K562 (cell line): ENCODE measurements at regions not wholly inside any gene's neighbourhood (a gene's known extent, or its start where the extent isn't known, plus 50 kb on each side); places are given as distances from the start of the nearest gene placed in this dataset.

Source experiments
- ARID1B ChIP-seq: fragments of 450-650 bp; IDR thresholded peaks from 2 replicates; pipeline ENCODE4 v1.6.1; 2016; ENCODE audit warnings: antibody characterized with exemption, mild to moderate bottlenecking, inconsistent platforms
- CEBPB ChIP-seq: fragments of 450-650 bp; IDR thresholded peaks from 2 replicates; pipeline ENCODE4 v1.6.1; 2016; ENCODE audit warnings: missing genetic modification characterization, missing compliant biosample characterization
- CREB1 ChIP-seq, 2 experiments: sonication (generic) in 1 of 2; formaldehyde crosslinking in 1 of 2; IDR thresholded peaks; 2 replicates each; pipeline versions ENCODE4 v1.6.1 to v1.8.0; 2012 to 2022; ENCODE audit warnings: inconsistent platforms in 1 of 2, mild to moderate bottlenecking in 1 of 2, missing genetic modification reagents in 1 of 2, moderate library complexity in 1 of 2
- DPF2 ChIP-seq: fragments of 450-650 bp; IDR thresholded peaks from 2 replicates; pipeline ENCODE4 v1.6.1; 2016
- EP400 ChIP-seq: fragments of 450-650 bp; IDR thresholded peaks from 2 replicates; pipeline ENCODE4 v1.6.1; 2017; ENCODE audit warnings: antibody characterized with exemption, mild to moderate bottlenecking, moderate library complexity
- LARP7 ChIP-seq: fragments of 450-650 bp; IDR thresholded peaks from 2 replicates; pipeline ENCODE4 v1.6.1; 2016
- NFRKB ChIP-seq: fragments of 450-650 bp; IDR thresholded peaks from 2 replicates; pipeline ENCODE4 v1.6.1; 2016; ENCODE audit warnings: low read depth
- NR2C2 ChIP-seq, 2 experiments: fragments of 200-800 bp in 1 of 2; sonication (Bioruptor generic) in 1 of 2; sonication (generic) in 1 of 2; formaldehyde crosslinking in 1 of 2; IDR thresholded peaks; 2 replicates each; pipeline versions ENCODE4 v1.6.1 to v1.8.0; 2016 to 2022; ENCODE audit warnings: mild to moderate bottlenecking in 1 of 2, missing compliant biosample characterization in 1 of 2, missing genetic modification characterization in 1 of 2, missing genetic modification reagents in 1 of 2
- SMARCE1 ChIP-seq: fragments of 450-650 bp; IDR thresholded peaks from 2 replicates; pipeline ENCODE4 v1.7.1; 2016; ENCODE audit warnings: mild to moderate bottlenecking
- SRSF9 ChIP-seq: fragments of 200-400 bp; formaldehyde crosslinking; IDR thresholded peaks from 2 replicates; pipeline ENCODE4 v1.6.1; 2017; ENCODE audit warnings: low read depth, low read length, borderline replicate concordance
- ZKSCAN8 ChIP-seq: fragments of 200-800 bp; sonication (Bioruptor generic); IDR thresholded peaks from 2 replicates; pipeline ENCODE4 v1.6.1; 2016; ENCODE audit warnings: missing genetic modification characterization, missing compliant biosample characterization
- ZNF165 ChIP-seq: fragments of 250-450 bp; sonication (Bioruptor Pico); IDR thresholded peaks from 2 replicates; pipeline ENCODE4 v1.4.0; 2020; ENCODE audit warnings: borderline replicate concordance
- ZNF23 ChIP-seq: fragments of 250-450 bp; sonication (Bioruptor Pico); IDR thresholded peaks from 2 replicates; pipeline ENCODE4 v1.4.0; 2020; ENCODE audit warnings: mild to moderate bottlenecking
- ZNF324 ChIP-seq: fragments of 250-450 bp; sonication (Bioruptor Pico); IDR thresholded peaks from 2 replicates; pipeline ENCODE4 v1.4.0; 2020; ENCODE audit warnings: mild to moderate bottlenecking
- ZNF766 ChIP-seq: fragments of 200-800 bp; sonication (Bioruptor generic); conservative IDR thresholded peaks from 2 replicates; pipeline ENCODE4 v1.6.1; 2016; ENCODE audit warnings: missing genetic modification characterization, missing compliant biosample characterization
- ZZZ3 ChIP-seq: fragments of 450-650 bp; IDR thresholded peaks from 2 replicates; pipeline ENCODE4 v1.6.1; 2016; ENCODE audit warnings: antibody characterized with exemption, mild to moderate bottlenecking, moderate library complexity
- TF ChIP-seq, protein P1 (sequence below): fragments of 200-800 bp; sonication (Bioruptor generic); IDR thresholded peaks from 2 replicates; pipeline ENCODE4 v1.6.1; 2017; ENCODE audit warnings: missing genetic modification characterization, missing compliant biosample characterization
- TF ChIP-seq, protein P2 (sequence below): fragments of 250-450 bp; sonication (Bioruptor Pico); IDR thresholded peaks from 2 replicates; pipeline ENCODE4 v1.4.0; 2020; ENCODE audit warnings: mild to moderate bottlenecking, moderate library complexity
- TF ChIP-seq, protein P3 (sequence below): sonication (generic); formaldehyde crosslinking; IDR thresholded peaks from 2 replicates; pipeline ENCODE4 v1.4.0; 2020; ENCODE audit warnings: mild to moderate bottlenecking, missing genetic modification reagents

DNA sequence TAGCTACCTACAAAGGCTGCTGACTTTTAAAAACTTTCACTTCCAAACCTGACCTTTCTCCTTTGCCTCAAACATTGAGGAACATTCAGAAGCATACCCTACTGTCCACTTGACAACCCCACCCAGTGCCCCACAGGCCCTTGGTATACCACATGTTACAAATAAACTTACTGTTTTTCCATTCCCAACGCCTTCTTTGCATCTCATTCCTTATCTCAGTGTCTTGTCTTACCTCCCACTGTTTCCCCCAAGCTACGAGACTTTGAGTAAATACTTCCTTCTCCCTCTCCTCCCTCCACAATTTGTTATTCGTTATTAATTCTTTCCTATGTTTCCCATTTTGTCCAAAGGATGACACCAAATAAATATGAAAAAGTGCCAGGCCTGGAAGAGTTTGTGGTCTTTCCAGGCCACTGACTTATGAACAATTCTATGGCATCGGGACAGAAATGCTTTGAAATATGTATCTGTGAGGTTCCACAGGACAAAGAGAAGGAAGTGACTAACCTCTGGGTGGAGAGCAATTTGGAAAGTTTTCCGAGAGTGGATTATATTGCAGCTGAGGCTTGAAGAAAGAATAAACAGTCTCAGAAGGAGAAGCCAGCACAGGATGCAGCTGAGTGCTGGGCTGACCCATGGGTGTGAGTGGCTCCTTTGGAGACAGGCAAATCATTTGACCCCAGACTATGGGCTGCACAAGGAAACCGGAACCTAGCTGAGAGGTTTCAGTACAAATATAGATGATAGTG lies 409.0 kb downstream of the LPIN1 start (continued):
- TF ChIP-seq, protein P1, sequence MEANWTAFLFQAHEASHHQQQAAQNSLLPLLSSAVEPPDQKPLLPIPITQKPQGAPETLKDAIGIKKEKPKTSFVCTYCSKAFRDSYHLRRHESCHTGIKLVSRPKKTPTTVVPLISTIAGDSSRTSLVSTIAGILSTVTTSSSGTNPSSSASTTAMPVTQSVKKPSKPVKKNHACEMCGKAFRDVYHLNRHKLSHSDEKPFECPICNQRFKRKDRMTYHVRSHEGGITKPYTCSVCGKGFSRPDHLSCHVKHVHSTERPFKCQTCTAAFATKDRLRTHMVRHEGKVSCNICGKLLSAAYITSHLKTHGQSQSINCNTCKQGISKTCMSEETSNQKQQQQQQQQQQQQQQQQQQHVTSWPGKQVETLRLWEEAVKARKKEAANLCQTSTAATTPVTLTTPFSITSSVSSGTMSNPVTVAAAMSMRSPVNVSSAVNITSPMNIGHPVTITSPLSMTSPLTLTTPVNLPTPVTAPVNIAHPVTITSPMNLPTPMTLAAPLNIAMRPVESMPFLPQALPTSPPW: no peak
- TF ChIP-seq ARID1B: peak; percentile 18; the same call in 1 of the 2 replicates
- TF ChIP-seq SMARCE1: peak; percentile 33; the same call in 1 of the 2 replicates
- no peak for TF ChIP-seq ZNF165 (CRISPR knock-in tag)
- no peak for TF ChIP-seq CREB1 (IDR thresholded peaks at IDR 0.05)
- no peak for TF ChIP-seq CREB1 (CRISPR knock-in tag; IDR thresholded peaks at IDR 0.05)
- TF ChIP-seq EP400: no peak
- no peak for TF ChIP-seq CEBPB (tag)
- TF ChIP-seq NFRKB: no peak
- TF ChIP-seq, protein P2, sequence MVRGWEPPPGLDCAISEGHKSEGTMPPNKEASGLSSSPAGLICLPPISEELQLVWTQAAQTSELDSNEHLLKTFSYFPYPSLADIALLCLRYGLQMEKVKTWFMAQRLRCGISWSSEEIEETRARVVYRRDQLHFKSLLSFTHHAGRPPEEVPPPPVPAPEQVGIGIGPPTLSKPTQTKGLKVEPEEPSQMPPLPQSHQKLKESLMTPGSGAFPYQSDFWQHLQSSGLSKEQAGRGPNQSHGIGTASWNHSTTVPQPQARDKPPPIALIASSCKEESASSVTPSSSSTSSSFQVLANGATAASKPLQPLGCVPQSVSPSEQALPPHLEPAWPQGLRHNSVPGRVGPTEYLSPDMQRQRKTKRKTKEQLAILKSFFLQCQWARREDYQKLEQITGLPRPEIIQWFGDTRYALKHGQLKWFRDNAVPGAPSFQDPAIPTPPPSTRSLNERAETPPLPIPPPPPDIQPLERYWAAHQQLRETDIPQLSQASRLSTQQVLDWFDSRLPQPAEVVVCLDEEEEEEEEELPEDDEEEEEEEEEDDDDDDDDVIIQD: no peak
- 0 out of 2 replicates have a peak, but pooled peaks have one; percentile 24 for TF ChIP-seq DPF2
- TF ChIP-seq LARP7: no peak
- no peak for TF ChIP-seq ZNF324 (CRISPR knock-in tag)
- no peak for TF ChIP-seq SRSF9
- 0 out of 2 replicates have a peak, but pooled peaks have one; percentile 50 for TF ChIP-seq ZKSCAN8 (CRISPR knock-in tag)
- no peak for TF ChIP-seq NR2C2 (CRISPR knock-in tag; IDR thresholded peaks at IDR 0.05)
- peak; percentile 38; the same call in 1 of the 2 replicates for TF ChIP-seq NR2C2 (tag; IDR thresholded peaks at IDR 0.05)
- 0 out of 2 replicates have a peak, but pooled peaks have one; percentile 32 for TF ChIP-seq ZNF766 (CRISPR knock-in tag)
- TF ChIP-seq, protein P3, sequence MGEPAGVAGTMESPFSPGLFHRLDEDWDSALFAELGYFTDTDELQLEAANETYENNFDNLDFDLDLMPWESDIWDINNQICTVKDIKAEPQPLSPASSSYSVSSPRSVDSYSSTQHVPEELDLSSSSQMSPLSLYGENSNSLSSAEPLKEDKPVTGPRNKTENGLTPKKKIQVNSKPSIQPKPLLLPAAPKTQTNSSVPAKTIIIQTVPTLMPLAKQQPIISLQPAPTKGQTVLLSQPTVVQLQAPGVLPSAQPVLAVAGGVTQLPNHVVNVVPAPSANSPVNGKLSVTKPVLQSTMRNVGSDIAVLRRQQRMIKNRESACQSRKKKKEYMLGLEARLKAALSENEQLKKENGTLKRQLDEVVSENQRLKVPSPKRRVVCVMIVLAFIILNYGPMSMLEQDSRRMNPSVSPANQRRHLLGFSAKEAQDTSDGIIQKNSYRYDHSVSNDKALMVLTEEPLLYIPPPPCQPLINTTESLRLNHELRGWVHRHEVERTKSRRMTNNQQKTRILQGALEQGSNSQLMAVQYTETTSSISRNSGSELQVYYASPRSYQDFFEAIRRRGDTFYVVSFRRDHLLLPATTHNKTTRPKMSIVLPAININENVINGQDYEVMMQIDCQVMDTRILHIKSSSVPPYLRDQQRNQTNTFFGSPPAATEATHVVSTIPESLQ (CRISPR knock-in tag): no peak
- TF ChIP-seq ZZZ3: no peak
- no peak for TF ChIP-seq ZNF23
